ENCODE measurements at regions not wholly inside any gene's neighbourhood (a gene's known extent, or its start where the extent isn't known, plus 50 kb on each side); places are given as distances from the start of the nearest gene placed in this dataset.

DNA sequence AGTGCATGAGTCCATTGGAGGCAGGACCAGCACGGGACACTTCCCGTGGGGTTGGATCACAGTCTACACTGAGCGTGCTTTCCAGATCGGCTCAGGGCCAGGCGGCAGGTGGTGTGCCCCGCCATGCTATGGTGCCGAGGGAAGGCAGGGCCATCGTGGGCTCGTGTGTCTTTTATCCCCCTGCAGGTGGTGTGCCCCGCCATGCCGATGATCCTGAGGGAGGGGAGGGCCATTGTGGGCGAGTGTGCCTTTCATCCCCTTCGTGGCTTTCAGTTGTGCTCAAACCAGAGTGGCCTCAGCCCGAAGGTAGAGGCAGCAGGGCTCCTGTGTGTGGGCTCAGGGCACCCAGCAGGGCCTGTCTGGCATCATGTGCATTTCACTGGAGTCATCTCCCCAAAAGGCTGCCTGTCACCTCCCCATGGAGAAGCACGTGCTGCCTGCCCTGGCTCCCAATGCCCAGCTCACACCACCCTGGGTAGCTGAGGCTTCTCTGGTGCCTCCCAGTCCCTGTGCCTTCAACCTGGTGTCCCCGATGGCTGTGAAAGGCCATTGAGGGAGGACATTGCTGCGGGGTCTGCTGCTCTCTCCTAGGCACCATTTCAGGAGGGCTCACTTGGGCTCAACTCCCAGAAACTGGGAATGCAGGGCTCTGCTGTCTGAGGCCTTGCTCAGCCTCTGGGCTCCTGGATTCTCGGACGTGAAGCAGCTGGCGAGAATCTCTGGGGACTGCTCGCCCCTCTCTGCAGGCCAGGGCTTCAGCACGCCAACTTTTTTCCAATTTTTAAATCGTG, 207.6 kb downstream of the NPIPB11 start:
- Histone ChIP-seq H3K9me3 (ENCODE audit: control insufficient read depth, insufficient read depth, low read depth, low read length) (no peaks in the 10 kb centered on the region), H3K27ac (ENCODE audit: extremely low read depth, low read depth, low read length) (no peak overlapping the region), H3K4me1 (ENCODE audit: control insufficient read depth, insufficient read depth, low read length) (no peaks in the 10 kb centered on the region), H3K36me3 (ENCODE audit: control insufficient read depth in 2 of 2, insufficient read depth in 1 of 2, low read length in 2 of 2) (no peaks in the 10 kb centered on the region), H3K4me3 (ENCODE audit: low read depth, low read length) (no peak overlapping the region)
- CTCF ChIA-PET = no interaction called here
- POLR2A ChIA-PET = no interaction called here
- TF ChIP-seq ZNF292 (tag by site-specific recombination; IDR thresholded peaks at IDR 0.05; ENCODE audit: borderline replicate concordance, low read depth) = no peak
- TF ChIP-seq, protein P1, sequence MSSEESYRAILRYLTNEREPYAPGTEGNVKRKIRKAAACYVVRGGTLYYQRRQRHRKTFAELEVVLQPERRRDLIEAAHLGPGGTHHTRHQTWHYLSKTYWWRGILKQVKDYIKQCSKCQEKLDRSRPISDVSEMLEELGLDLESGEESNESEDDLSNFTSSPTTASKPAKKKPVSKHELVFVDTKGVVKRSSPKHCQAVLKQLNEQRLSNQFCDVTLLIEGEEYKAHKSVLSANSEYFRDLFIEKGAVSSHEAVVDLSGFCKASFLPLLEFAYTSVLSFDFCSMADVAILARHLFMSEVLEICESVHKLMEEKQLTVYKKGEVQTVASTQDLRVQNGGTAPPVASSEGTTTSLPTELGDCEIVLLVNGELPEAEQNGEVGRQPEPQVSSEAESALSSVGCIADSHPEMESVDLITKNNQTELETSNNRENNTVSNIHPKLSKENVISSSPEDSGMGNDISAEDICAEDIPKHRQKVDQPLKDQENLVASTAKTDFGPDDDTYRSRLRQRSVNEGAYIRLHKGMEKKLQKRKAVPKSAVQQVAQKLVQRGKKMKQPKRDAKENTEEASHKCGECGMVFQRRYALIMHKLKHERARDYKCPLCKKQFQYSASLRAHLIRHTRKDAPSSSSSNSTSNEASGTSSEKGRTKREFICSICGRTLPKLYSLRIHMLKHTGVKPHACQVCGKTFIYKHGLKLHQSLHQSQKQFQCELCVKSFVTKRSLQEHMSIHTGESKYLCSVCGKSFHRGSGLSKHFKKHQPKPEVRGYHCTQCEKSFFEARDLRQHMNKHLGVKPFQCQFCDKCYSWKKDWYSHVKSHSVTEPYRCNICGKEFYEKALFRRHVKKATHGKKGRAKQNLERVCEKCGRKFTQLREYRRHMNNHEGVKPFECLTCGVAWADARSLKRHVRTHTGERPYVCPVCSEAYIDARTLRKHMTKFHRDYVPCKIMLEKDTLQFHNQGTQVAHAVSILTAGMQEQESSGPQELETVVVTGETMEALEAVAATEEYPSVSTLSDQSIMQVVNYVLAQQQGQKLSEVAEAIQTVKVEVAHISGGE (tag by site-specific recombination; conservative IDR thresholded peaks at IDR 0.05; ENCODE audit: low read depth) = no peak
- no peak for TF ChIP-seq ZNF670 (tag by site-specific recombination; IDR thresholded peaks at IDR 0.05; ENCODE audit: low read depth)
- no peak for TF ChIP-seq ZEB2 (tag by site-specific recombination; IDR thresholded peaks at IDR 0.05)
- no peak for TF ChIP-seq HOXC10 (CRISPR knock-in tag; IDR thresholded peaks at IDR 0.05)
- TF ChIP-seq HOXA7 (CRISPR knock-in tag; IDR thresholded peaks at IDR 0.05; ENCODE audit: borderline replicate concordance) = no peak
- TF ChIP-seq, protein P2, sequence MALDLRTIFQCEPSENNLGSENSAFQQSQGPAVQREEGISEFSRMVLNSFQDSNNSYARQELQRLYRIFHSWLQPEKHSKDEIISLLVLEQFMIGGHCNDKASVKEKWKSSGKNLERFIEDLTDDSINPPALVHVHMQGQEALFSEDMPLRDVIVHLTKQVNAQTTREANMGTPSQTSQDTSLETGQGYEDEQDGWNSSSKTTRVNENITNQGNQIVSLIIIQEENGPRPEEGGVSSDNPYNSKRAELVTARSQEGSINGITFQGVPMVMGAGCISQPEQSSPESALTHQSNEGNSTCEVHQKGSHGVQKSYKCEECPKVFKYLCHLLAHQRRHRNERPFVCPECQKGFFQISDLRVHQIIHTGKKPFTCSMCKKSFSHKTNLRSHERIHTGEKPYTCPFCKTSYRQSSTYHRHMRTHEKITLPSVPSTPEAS (tag by site-specific recombination; IDR thresholded peaks at IDR 0.05) = no peak
- no peak for TF ChIP-seq ZNF561 (tag by site-specific recombination; IDR thresholded peaks at IDR 0.05; ENCODE audit: borderline replicate concordance)
- TF ChIP-seq, protein P3, sequence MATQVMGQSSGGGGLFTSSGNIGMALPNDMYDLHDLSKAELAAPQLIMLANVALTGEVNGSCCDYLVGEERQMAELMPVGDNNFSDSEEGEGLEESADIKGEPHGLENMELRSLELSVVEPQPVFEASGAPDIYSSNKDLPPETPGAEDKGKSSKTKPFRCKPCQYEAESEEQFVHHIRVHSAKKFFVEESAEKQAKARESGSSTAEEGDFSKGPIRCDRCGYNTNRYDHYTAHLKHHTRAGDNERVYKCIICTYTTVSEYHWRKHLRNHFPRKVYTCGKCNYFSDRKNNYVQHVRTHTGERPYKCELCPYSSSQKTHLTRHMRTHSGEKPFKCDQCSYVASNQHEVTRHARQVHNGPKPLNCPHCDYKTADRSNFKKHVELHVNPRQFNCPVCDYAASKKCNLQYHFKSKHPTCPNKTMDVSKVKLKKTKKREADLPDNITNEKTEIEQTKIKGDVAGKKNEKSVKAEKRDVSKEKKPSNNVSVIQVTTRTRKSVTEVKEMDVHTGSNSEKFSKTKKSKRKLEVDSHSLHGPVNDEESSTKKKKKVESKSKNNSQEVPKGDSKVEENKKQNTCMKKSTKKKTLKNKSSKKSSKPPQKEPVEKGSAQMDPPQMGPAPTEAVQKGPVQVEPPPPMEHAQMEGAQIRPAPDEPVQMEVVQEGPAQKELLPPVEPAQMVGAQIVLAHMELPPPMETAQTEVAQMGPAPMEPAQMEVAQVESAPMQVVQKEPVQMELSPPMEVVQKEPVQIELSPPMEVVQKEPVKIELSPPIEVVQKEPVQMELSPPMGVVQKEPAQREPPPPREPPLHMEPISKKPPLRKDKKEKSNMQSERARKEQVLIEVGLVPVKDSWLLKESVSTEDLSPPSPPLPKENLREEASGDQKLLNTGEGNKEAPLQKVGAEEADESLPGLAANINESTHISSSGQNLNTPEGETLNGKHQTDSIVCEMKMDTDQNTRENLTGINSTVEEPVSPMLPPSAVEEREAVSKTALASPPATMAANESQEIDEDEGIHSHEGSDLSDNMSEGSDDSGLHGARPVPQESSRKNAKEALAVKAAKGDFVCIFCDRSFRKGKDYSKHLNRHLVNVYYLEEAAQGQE (tag by site-specific recombination; IDR thresholded peaks at IDR 0.05) = no peak
- no peak for TF ChIP-seq ZSCAN16 (tag by site-specific recombination; IDR thresholded peaks at IDR 0.05)
- TF ChIP-seq ZNF239 (tag by site-specific recombination; IDR thresholded peaks at IDR 0.05) = no peak
- TF ChIP-seq ZNF10 (tag by site-specific recombination; IDR thresholded peaks at IDR 0.05) = no peak
- TF ChIP-seq ZNF114 (tag by site-specific recombination; IDR thresholded peaks at IDR 0.05) = no peak
- TF ChIP-seq, protein P4, sequence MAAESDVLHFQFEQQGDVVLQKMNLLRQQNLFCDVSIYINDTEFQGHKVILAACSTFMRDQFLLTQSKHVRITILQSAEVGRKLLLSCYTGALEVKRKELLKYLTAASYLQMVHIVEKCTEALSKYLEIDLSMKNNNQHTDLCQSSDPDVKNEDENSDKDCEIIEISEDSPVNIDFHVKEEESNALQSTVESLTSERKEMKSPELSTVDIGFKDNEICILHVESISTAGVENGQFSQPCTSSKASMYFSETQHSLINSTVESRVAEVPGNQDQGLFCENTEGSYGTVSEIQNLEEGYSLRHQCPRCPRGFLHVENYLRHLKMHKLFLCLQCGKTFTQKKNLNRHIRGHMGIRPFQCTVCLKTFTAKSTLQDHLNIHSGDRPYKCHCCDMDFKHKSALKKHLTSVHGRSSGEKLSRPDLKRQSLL (tag by site-specific recombination; IDR thresholded peaks at IDR 0.05) = no peak
- TF ChIP-seq, protein P5, sequence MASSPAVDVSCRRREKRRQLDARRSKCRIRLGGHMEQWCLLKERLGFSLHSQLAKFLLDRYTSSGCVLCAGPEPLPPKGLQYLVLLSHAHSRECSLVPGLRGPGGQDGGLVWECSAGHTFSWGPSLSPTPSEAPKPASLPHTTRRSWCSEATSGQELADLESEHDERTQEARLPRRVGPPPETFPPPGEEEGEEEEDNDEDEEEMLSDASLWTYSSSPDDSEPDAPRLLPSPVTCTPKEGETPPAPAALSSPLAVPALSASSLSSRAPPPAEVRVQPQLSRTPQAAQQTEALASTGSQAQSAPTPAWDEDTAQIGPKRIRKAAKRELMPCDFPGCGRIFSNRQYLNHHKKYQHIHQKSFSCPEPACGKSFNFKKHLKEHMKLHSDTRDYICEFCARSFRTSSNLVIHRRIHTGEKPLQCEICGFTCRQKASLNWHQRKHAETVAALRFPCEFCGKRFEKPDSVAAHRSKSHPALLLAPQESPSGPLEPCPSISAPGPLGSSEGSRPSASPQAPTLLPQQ (tag by site-specific recombination; IDR thresholded peaks at IDR 0.05) = no peak
- TF ChIP-seq ZSCAN23 (tag by site-specific recombination; IDR thresholded peaks at IDR 0.05) = no peak
- no peak for TF ChIP-seq ZNF324 (tag by site-specific recombination; IDR thresholded peaks at IDR 0.05)
- TF ChIP-seq ZNF843 (tag by site-specific recombination; IDR thresholded peaks at IDR 0.05) = no peak
- no peak for TF ChIP-seq RBAK (tag by site-specific recombination; IDR thresholded peaks at IDR 0.05)
